H1 (cell line): ENCODE measurements at regions not wholly inside any gene's neighbourhood (a gene's known extent, or its start where the extent isn't known, plus 50 kb on each side); places are given as distances from the start of the nearest gene placed in this dataset.
A peak's percentile ranks its signal among the peaks of the same experiment; 100 is the strongest.

ENCODE experiments used
- CTCF ChIA-PET: fragments of 300-600 bp; sonication (Branson Sonifier 250); formaldehyde crosslinking; loops from one replicate; lab custom pipeline; 2021; ENCODE audit not compliant: partially characterized antibody; lab: Charles Lee
- POLR2A ChIA-PET: fragments of 300-600 bp; sonication (Branson Sonifier 250); formaldehyde crosslinking; loops from one replicate; lab custom pipeline; 2021; ENCODE audit warnings: inconsistent platforms; ENCODE audit not compliant: partially characterized antibody; lab: Charles Lee
- DNase-seq, 2 experiments: peaks; one replicate each; pipeline versions ENCODE4 v3.0.0 to v3.0.0-alpha.2; 2010 to 2022; ENCODE audit warnings: low spot score in 2 of 2, low read depth in 1 of 2, mixed read lengths in 1 of 2
- FAIRE-seq: peaks from 2 replicates; lab custom pipeline; 2011; peaks lifted over from hg19 to GRCh38; lab: Jason Lieb, UNC
- H2AFZ ChIP-seq: 2 replicates; pipeline ENCODE4 v1.8.1; 2012; ENCODE audit warnings: low read length, inconsistent platforms
- H2AK5ac ChIP-seq: 2 replicates; pipeline ENCODE4 v1.6.1; 2013; ENCODE audit warnings: low read depth, low read length
- H2BK120ac ChIP-seq: replicated peaks from 2 replicates; pipeline ENCODE3; 2013; ENCODE audit warnings: low read depth, low read length, inconsistent platforms
- H2BK12ac ChIP-seq: 2 replicates; pipeline ENCODE4 v1.6.1; 2013; ENCODE audit warnings: low read depth, low read length
- H2BK15ac ChIP-seq: 2 replicates; pipeline ENCODE4 v1.6.1; 2013; ENCODE audit warnings: low read length
- H2BK20ac ChIP-seq: 2 replicates; pipeline ENCODE4 v1.6.1; 2013; ENCODE audit warnings: low read length
- H2BK5ac ChIP-seq: 2 replicates; pipeline ENCODE4 v1.6.1; 2013; ENCODE audit warnings: low read depth, low read length
- H3K14ac ChIP-seq: 2 replicates; pipeline ENCODE4 v1.6.1; 2013; ENCODE audit warnings: inconsistent platforms; ENCODE audit not compliant: insufficient read length
- H3K18ac ChIP-seq: 2 replicates; pipeline ENCODE4 v1.6.1; 2013; ENCODE audit warnings: low read length; ENCODE audit errors: extremely low read depth
- H3K23ac ChIP-seq: 2 replicates; pipeline ENCODE4 v1.6.1; 2013; ENCODE audit warnings: inconsistent platforms; ENCODE audit not compliant: insufficient read length
- H3K23me2 ChIP-seq: 2 replicates; pipeline ENCODE4 v1.6.1; 2013; ENCODE audit warnings: low read depth, low read length
- H3K27ac ChIP-seq: 2 replicates; pipeline ENCODE4 v1.6.1; 2011; ENCODE audit warnings: low read depth, low read length, inconsistent platforms
- H3K27me3 ChIP-seq, 4 experiments: replicated peaks in 1 of 4; 1 replicate in 1 of 4; 2 replicates in 3 of 4; pipeline versions ENCODE4 v1.6.1 to v1.8.1; 2011 to 2013; ENCODE audit warnings: low read length in 3 of 4, mild to moderate bottlenecking in 3 of 4, inconsistent platforms in 2 of 4, mixed read lengths in 2 of 4, moderate library complexity in 1 of 4; ENCODE audit not compliant: control insufficient read depth in 3 of 4, insufficient read depth in 3 of 4; ENCODE audit errors: extremely low read depth in 1 of 4
- H3K36me3 ChIP-seq, 4 experiments: 2 replicates each; pipeline versions ENCODE4 v1.6.1 to v1.8.1; 2011 to 2013; ENCODE audit warnings: mild to moderate bottlenecking in 4 of 4, low read length in 3 of 4, moderate library complexity in 2 of 4, control low read depth in 1 of 4, inconsistent platforms in 1 of 4; ENCODE audit not compliant: insufficient read depth in 4 of 4, control insufficient read depth in 2 of 4
- H3K4ac ChIP-seq: replicated peaks from 2 replicates; pipeline ENCODE3; 2013; ENCODE audit warnings: low read length, low read depth, mixed read lengths, inconsistent platforms; ENCODE audit not compliant: insufficient read length
- H3K4me1 ChIP-seq, 4 experiments: replicated peaks in 1 of 4; 1 replicate in 1 of 4; 2 replicates in 3 of 4; pipeline versions ENCODE4 v1.6.1 to v1.8.1; 2011 to 2013; ENCODE audit warnings: low read length in 3 of 4, inconsistent platforms in 2 of 4, mixed read lengths in 1 of 4; ENCODE audit not compliant: insufficient read depth in 4 of 4, control insufficient read depth in 3 of 4
- H3K4me2 ChIP-seq, 2 experiments: 2 replicates each; pipeline versions ENCODE4 v1.6.1 to v1.8.1; 2011 to 2013; ENCODE audit warnings: low read depth in 2 of 2, low read length in 2 of 2, control low read depth in 1 of 2, inconsistent platforms in 1 of 2, mild to moderate bottlenecking in 1 of 2; ENCODE audit not compliant: insufficient read depth in 1 of 2
- H3K4me3 ChIP-seq, 4 experiments: fragments of 200-600, 300-600 bp in 1 of 4; sonication (generic), shearing (Covaris generic), sonication (Bioruptor Twin) in 1 of 4; 2 replicates each; pipeline versions ENCODE4 v1.5.1 to v1.8.1; 2011 to 2016; ENCODE audit warnings: low read length in 4 of 4, low read depth in 3 of 4, control low read depth in 2 of 4, inconsistent platforms in 2 of 4, mild to moderate bottlenecking in 2 of 4, mixed read lengths in 1 of 4, moderate library complexity in 1 of 4; ENCODE audit not compliant: insufficient read depth in 2 of 4; ENCODE audit errors: extremely low read depth in 1 of 4
- H3K56ac ChIP-seq: replicated peaks from 2 replicates; pipeline ENCODE3; 2013; ENCODE audit warnings: low read depth, mild to moderate bottlenecking, mixed read lengths, low read length, inconsistent platforms; ENCODE audit not compliant: insufficient read length
- H3K79me1 ChIP-seq: 2 replicates; pipeline ENCODE4 v1.6.1; 2013; ENCODE audit warnings: low read depth, low read length, control low read depth
- H3K79me2 ChIP-seq, 2 experiments: 2 replicates each; pipeline versions ENCODE4 v1.6.1 to v1.8.1; 2012 to 2013; ENCODE audit warnings: low read length in 2 of 2, mild to moderate bottlenecking in 2 of 2, inconsistent platforms in 1 of 2; ENCODE audit not compliant: insufficient read depth in 2 of 2, control insufficient read depth in 1 of 2
- H3K9ac ChIP-seq, 4 experiments: replicated peaks in 1 of 4; 1 replicate in 1 of 4; 2 replicates in 3 of 4; pipeline versions ENCODE4 v1.6.1 to v1.8.1; 2011 to 2013; ENCODE audit warnings: low read depth in 3 of 4, low read length in 3 of 4, control low read depth in 2 of 4, mild to moderate bottlenecking in 2 of 4, moderate library complexity in 2 of 4, inconsistent platforms in 1 of 4; ENCODE audit errors: extremely low read depth in 1 of 4
- H3K9me3 ChIP-seq, 2 experiments: 2 replicates each; pipeline versions ENCODE4 v1.6.1 to v1.8.1; 2012 to 2013; ENCODE audit warnings: mild to moderate bottlenecking in 2 of 2, moderate library complexity in 2 of 2, control low read depth in 1 of 2, inconsistent platforms in 1 of 2, low read depth in 1 of 2, low read length in 1 of 2, mixed read lengths in 1 of 2; ENCODE audit not compliant: insufficient read depth in 2 of 2
- H4K20me1 ChIP-seq, 2 experiments: replicated peaks in 1 of 2; 2 replicates each; pipeline versions ENCODE3 to v1.8.1; 2011 to 2013; ENCODE audit warnings: inconsistent platforms in 2 of 2, low read length in 2 of 2, mild to moderate bottlenecking in 1 of 2; ENCODE audit not compliant: insufficient read depth in 2 of 2, control insufficient read depth in 1 of 2
- H4K5ac ChIP-seq: 2 replicates; pipeline ENCODE4 v1.6.1; 2013; ENCODE audit warnings: low read length, low read depth, mixed read lengths, inconsistent platforms; ENCODE audit not compliant: insufficient read length
- H4K8ac ChIP-seq: 2 replicates; pipeline ENCODE4 v1.8.0; 2013; ENCODE audit warnings: mild to moderate bottlenecking, moderate library complexity, low read length, inconsistent platforms; ENCODE audit not compliant: insufficient read depth; ENCODE audit errors: extremely low read depth
- H4K91ac ChIP-seq: replicated peaks from 2 replicates; pipeline ENCODE3; 2013; ENCODE audit warnings: low read length, mixed read lengths, inconsistent platforms; ENCODE audit not compliant: insufficient read length
- CBX5 ChIP-seq: fragments of 300-800, 300-1000 bp; sonication (generic); IDR thresholded peaks from 2 replicates; pipeline ENCODE4 v1.7.1; 2016; ENCODE audit warnings: antibody characterized with exemption, low read length, low read depth
- CEBPB ChIP-seq: IDR thresholded peaks from 2 replicates; pipeline ENCODE4 v1.6.1; 2012; ENCODE audit warnings: low read depth, low read length
- CHD2 ChIP-seq: IDR thresholded peaks from 2 replicates; pipeline ENCODE4 v1.6.1; 2012; ENCODE audit warnings: low read length, improper control_type of control experiment
- EP300 ChIP-seq, 2 experiments: IDR thresholded peaks; 1 replicate in 1 of 2; 2 replicates in 1 of 2; pipeline ENCODE4 v1.6.1; 2011 to 2012; ENCODE audit warnings: low read depth in 2 of 2, low read length in 2 of 2, mild to moderate bottlenecking in 2 of 2, borderline replicate concordance in 1 of 2, inconsistent platforms in 1 of 2, moderate library complexity in 1 of 2
- EZH2 ChIP-seq: fragments of 200-600 bp; sonication (generic); IDR thresholded peaks from 2 replicates; pipeline ENCODE4 v1.7.1; 2012; ENCODE audit warnings: low read depth, mild to moderate bottlenecking, moderate library complexity, low read length, inconsistent platforms; ENCODE audit not compliant: severe bottlenecking
- JUND ChIP-seq: IDR thresholded peaks from 2 replicates; pipeline ENCODE4 v1.6.1; 2011; ENCODE audit warnings: mild to moderate bottlenecking, improper control_type of control experiment, low read length
- KDM5A ChIP-seq: fragments of 200-600 bp; IDR thresholded peaks from 2 replicates; pipeline ENCODE4 v1.7.1; 2012; ENCODE audit warnings: mild to moderate bottlenecking, low read length, inconsistent platforms, mixed read lengths
- NRF1 ChIP-seq: IDR thresholded peaks from 2 replicates; pipeline ENCODE4 v1.6.1; 2011; ENCODE audit warnings: mild to moderate bottlenecking, low read depth, low read length, improper control_type of control experiment
- PHF8 ChIP-seq: fragments of 200-600 bp; sonication (generic); conservative IDR thresholded peaks from 2 replicates; pipeline ENCODE4 v1.7.1; 2012; ENCODE audit warnings: low read depth, mild to moderate bottlenecking, inconsistent platforms, low read length, moderate library complexity
- TAF1 ChIP-seq: IDR thresholded peaks from 2 replicates; pipeline ENCODE4 v1.6.1; 2011; ENCODE audit warnings: mild to moderate bottlenecking, low read depth, low read length
- TAF7 ChIP-seq: optimal IDR thresholded peaks from 2 replicates; pipeline ENCODE3; 2011; ENCODE audit warnings: low read depth, mild to moderate bottlenecking, inconsistent platforms, low read length, moderate library complexity, borderline replicate concordance
- TBP ChIP-seq: IDR thresholded peaks from 2 replicates; pipeline ENCODE4 v1.6.1; 2011; ENCODE audit warnings: low read depth, low read length, improper control_type of control experiment
- YY1 ChIP-seq: IDR thresholded peaks from 2 replicates; pipeline ENCODE4 v1.6.1; 2011; ENCODE audit warnings: low read depth, mild to moderate bottlenecking, low read length
- ZNF274 ChIP-seq: IDR thresholded peaks from 2 replicates; pipeline ENCODE4 v1.7.0; 2012; ENCODE audit warnings: low read length, borderline replicate concordance; ENCODE audit errors: extremely low read depth
- WGBS, 2 experiments: shearing (Covaris generic) in 1 of 2; methylation state at CpG; one replicate each; pipeline versions ENCODE4 v1.1.6 to v1.1.7; 2013 to 2015; ENCODE audit warnings: low lambda C conversion rate in 2 of 2, mixed read lengths in 2 of 2, inconsistent platforms in 1 of 2, low coverage in 1 of 2, missing lambda C conversion rate in 1 of 2; ENCODE audit not compliant: insufficient replicate concordance in 2 of 2, insufficient coverage in 1 of 2, insufficient read length in 1 of 2; ENCODE audit errors: extremely low coverage in 1 of 2, missing lambda C conversion rate in 1 of 2; 5-methylcytosine and 5-hydroxymethylcytosine counted together

GRCh38 chr1:11338284-11338924 is 65.4 kb downstream of the UBIAD1 start:
- 0 out of 2 replicates have a peak overlapping the region, but pooled peaks have one; percentile 73 for H2BK5ac ChIP-seq
- FAIRE-seq = no peak
- peak overlapping the region; percentile 98 for H3K4ac ChIP-seq
- H3K4me1 ChIP-seq = peaks cover 0 to 16% (median 5%) of the 10 kb centered on the region in 4 experiments; a peak in 5 of 7 replicates
- CTCF ChIA-PET = interaction anchor here (0.7 to 3.8 kb wide), 11 partner anchors 10 to 378 kb away, joined by 3 to 18 read pairs (median 4); no protein-coding TSS in a partner anchor
- H2BK12ac ChIP-seq = peak overlapping the region; percentile 100; the same call in 1 of the 2 replicates
- DNase-seq = no peak
- H3K18ac ChIP-seq = no peak overlapping the region; the same call in 1 of the 2 replicates
- no peaks in the 10 kb centered on the region for H3K9me3 ChIP-seq
- H3K27ac ChIP-seq = no peak overlapping the region
- H3K4me3 ChIP-seq = no peak overlapping the region
- no peak overlapping the region for H3K56ac ChIP-seq
- H2BK20ac ChIP-seq = peak overlapping the region; percentile 2; the same call in 1 of the 2 replicates
- POLR2A ChIA-PET = no interaction called here
- no peak overlapping the region for H3K23ac ChIP-seq
- no peak overlapping the region for H3K9ac ChIP-seq
- H3K79me2 ChIP-seq = no peaks in the 10 kb centered on the region
- no peaks in the 10 kb centered on the region for H3K23me2 ChIP-seq
- peaks cover 0 to 2% of the 10 kb centered on the region in 2 experiments for H4K20me1 ChIP-seq
- no peak overlapping the region for H4K8ac ChIP-seq
- WGBS, 2 experiments = 74% methylated on average over 9 of the region's 10 CpGs; no CpG with 5 or more reads in 1 of the 2 experiments
- no peak overlapping the region for H3K4me2 ChIP-seq
- peak overlapping the region; percentile 99; the same call in 1 of the 2 replicates for H2AK5ac ChIP-seq
- no peak overlapping the region for H3K14ac ChIP-seq
- peak overlapping the region; percentile 94 for H4K91ac ChIP-seq
- H3K79me1 ChIP-seq = no peaks in the 10 kb centered on the region
- H3K36me3 ChIP-seq = no peaks in the 10 kb centered on the region
- no peak overlapping the region for H2AFZ ChIP-seq
- peak overlapping the region; percentile 38 for H2BK120ac ChIP-seq
- no peak overlapping the region for H4K5ac ChIP-seq
- peak overlapping the region; percentile 100 for H2BK15ac ChIP-seq
- H3K27me3 ChIP-seq = no peaks in the 10 kb centered on the region
- TF ChIP-seq TAF7 (no peak), CEBPB (no peak), ZNF274 (no peak), KDM5A (no peak), EP300 (IDR thresholded peaks at IDR 0.05; ENCODE audit: borderline replicate concordance in 1 of 2, low read depth in 2 of 2, low read length in 2 of 2) (no peak), TAF1 (no peak), NRF1 (no peak), EZH2 (no peak), PHF8 (no peak), YY1 (no peak), CBX5 (no peak), JUND (no peak), CHD2 (no peak), TBP (no peak)
